Omental fat pad (tissue), 3 donors: ENCODE measurements at regions not wholly inside any gene's neighbourhood (a gene's known extent, or its start where the extent isn't known, plus 50 kb on each side); places are given as distances from the start of the nearest gene placed in this dataset.

ENCODE experiments used
- ATAC-seq: fragments of 150-250 bp; one replicate; pipeline ENCODE4 v1.9.1; 2016; ENCODE audit warnings: mild to moderate bottlenecking, moderate library complexity; ENCODE audit not compliant: low FRiP score
- DNase-seq: peaks from one replicate; pipeline ENCODE4 v3.0.0-alpha.2; 2019; ENCODE audit warnings: low spot score
- CTCF ChIP-seq, 3 donors: fragments of 450-650 bp; IDR thresholded peaks; one replicate each; pipeline ENCODE4 v1.5.1; 2016 to 2017; ENCODE audit warnings: antibody characterized with exemption in 3 of 3, mild to moderate bottlenecking in 3 of 3, moderate library complexity in 2 of 3

GRCh38 chr13:44024167-44024845 is 144.6 kb downstream of the LACC1 start:
- TF ChIP-seq CTCF (IDR thresholded peaks at IDR 0.05), result no peak
- DNase-seq (no peak), ATAC-seq (no peak)

- ATAC-seq, result no peak
- DNase-seq, result no peak
- no peak for TF ChIP-seq CTCF (IDR thresholded peaks at IDR 0.05)
These were observed 145.1 kb downstream of the LACC1 start for GRCh38 chr13:44024846-44025195.

- ATAC-seq (no peak), DNase-seq (no peak)
- no peak for TF ChIP-seq CTCF (IDR thresholded peaks at IDR 0.05)
These were observed 146.5 kb downstream of the LACC1 start for GRCh38 chr13:44026194-44026593.

DNA sequence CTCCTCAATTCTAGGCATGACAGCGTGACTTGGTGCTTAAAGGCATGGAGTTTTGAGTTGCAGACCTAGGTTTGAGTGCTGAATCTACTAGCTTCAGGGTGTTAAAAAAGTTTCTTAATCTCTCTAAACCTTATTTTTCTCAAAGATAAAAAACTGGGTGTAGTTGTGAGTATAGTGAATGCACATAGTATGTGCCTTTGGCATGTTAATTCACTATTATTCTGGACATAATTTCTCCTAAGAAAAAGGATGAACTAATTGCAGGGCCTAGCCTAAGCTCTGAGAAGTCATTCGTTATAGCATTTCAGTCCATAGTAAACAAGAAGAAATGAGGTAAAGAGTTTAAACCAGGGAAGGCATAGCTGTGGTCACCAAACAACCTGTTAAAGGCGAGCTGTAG is 149.0 kb downstream of the LACC1 start:
- TF ChIP-seq CTCF (IDR thresholded peaks at IDR 0.05), result no peak
- ATAC-seq (no peak), DNase-seq (no peak)

- no peak for DNase-seq
- no peak for TF ChIP-seq CTCF (IDR thresholded peaks at IDR 0.05)
- no peak for ATAC-seq
These were observed 150.9 kb downstream of the LACC1 start for GRCh38 chr13:44030615-44031014.

DNA sequence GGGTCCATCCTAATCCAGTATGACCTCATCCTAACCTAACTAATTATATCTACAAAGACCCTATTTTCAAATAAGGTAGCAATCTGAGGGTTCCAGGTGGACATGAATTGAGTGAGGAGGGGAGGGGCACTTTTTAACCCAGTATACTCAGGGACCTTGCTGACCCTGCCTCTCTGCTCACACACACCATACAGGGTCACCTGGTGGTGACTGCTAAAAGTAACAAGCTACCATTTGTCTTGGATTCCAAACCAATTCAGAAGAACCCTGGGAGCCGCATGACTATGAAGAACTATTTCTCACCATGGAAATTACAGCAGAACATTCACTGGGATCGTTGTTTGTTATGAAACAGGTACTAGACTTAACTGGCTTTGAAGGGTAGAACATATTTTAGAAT is 151.9 kb downstream of the LACC1 start:
- ATAC-seq, result no peak
- no peak for TF ChIP-seq CTCF (IDR thresholded peaks at IDR 0.05)

GRCh38 chr13:44032802-44033201 is 153.1 kb downstream of the LACC1 start:
- DNase-seq, result no peak

More for the DNA sequence above, 151.9 kb downstream of the LACC1 start:
- DNase-seq, result no peak

More at GRCh38 chr13:44032802-44033201, 153.1 kb downstream of the LACC1 start:
- no peak for ATAC-seq
- TF ChIP-seq CTCF (IDR thresholded peaks at IDR 0.05), result no peak
